ENCODE measurements at regions not wholly inside any gene's neighbourhood (a gene's known extent, or its start where the extent isn't known, plus 50 kb on each side); places are given as distances from the start of the nearest gene placed in this dataset.
A peak's percentile ranks its signal among the peaks of the same experiment; 100 is the strongest.

DNA sequence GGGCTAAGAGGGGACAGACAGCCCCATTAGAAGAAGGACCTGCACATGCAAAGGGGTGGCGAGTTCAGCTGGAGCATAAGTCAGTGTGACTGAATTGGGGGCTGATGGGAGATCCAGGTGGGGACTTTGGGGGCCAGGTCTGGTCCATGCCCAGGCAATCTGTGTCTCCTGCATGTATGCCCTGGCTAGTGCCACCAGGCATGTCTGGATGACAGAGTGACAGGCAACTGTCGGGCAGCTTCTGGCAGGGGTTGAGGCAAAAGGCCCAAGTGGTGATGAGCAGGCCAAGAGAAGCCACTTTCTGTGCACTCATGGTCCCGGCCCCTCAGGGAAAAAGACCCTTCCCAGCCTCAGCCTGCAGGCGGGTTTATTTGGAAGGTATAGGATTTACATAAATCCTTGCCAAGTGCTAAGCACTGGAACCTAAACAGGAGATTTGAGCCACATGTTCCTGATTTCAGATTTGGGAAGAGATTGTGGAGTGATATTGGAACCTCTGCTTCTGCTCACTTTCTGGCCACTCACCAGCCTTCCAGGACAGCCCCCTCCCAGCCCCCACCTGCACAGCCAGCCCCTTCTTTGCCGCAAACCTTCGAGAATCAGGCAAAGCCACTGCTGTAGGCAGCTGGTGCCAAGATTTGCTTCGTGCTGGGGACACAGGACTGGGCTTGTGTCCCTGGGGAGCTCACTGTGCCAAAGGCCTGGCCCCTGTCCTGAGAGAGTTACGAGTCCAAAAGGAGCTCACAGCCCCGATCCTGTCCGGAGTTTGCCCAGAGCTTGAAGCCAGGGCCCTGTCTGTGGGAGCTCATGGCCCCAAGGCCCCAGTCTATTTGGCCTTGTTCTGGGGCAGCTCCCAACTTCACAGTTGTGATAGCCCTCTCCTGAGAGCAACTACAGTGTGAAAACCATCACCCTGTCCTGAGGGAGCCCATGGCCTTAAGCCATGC lies 232.5 kb upstream of the RTL1 start:
- no peak for DNase-seq

DNA sequence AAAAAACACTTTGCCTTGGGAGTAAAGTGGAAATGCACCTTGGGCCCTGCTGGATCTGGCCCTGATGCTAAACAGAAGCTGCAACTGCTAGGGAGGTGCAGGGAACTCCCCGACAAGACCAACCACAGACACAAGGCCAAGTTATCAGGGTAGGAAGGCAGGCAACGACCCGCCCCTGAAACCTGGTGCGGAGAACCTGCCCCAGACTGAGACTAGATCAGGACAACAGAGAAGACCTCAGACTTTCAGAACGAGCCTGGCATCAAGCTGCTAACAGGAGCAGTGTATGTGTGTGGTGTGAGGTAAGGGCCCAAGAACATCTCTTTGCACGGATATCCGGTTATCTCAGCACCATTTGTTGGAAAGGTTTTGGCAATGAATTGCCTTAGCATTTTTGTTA lies 233.7 kb upstream of the RTL1 start:
- no peak for DNase-seq

DNA sequence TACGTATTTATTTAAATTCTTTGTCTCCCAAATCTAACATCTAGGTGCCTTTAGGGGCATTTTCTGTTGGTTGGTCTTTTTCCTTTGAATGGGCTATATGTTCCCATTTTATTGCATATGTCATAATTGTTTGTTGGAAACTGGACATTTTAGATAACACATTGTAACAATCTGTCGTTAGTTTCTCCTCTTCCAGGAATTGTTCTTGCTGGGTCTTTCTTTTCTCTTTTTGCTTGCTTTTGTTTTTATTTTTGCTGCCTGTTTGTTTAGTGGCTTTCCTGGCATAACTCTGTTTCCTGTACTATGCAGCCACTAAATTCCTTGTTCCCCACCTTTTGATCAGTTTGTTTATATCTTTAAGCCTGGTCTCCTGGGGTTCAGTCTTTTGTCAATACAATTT lies 244.3 kb upstream of the RTL1 start:
- DNase-seq: no peak

DNA sequence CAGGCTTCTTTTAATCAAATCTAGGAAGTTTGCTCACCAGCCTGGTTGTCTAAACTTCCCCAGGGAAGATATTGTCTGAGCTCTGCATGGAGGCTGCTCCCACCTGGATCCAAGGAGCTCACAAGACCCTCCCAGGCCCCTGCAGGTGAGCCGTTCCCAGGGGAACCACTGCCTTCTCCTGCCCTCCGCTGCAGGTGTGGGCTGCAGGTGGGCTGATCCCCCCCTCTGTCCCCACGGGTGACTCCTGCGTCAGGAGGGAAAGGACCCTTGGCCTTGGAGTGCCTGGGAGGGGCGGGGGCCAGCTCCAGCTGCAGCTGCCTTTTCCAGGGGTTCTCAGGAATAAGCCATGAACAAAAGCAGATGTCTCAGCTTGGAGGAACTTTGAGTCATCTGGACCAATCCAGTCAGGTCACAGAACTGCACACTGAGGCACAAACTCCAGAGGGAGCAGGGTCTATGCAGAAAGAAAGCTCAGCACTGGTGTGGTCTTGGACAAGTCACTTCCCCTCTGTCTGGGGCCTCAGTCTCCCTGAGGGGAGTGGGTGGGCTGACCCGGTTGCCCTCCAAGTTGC lies 246.6 kb upstream of the RTL1 start:
- peak; percentile 67 for DNase-seq

DNA sequence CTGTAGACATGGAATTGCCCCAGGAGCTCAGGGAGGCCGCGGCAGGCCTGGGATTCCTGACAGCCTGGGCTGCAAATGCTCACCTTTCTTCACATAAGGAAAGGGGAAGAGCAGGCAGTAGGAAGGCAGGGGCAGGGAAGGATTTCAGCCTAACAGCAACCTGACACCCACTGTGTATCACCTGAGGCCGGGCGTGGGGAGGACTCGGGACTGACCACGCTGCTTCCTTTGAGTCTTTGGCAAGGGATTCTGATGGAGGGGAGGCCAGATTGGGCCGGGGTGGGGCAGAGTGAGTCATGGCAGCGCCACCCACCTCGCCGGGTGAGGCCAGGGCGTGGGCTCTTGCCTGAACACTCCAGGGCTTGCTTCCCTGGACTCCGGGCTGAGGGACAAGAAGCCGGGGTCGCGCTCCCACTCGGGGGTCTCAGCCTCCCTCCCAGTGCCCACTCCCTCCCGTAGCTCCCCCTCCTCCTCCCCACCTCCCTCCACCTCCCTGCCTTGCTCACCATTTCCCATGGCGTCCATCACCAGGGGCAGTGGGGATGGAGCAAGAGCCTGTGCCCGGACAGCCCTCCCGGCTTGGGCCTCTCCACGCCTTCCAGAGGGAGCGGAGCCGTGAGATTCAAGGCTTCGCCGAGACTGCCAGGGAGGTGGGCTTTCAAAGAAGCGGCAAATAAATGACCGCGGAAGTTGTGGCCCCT lies 247.9 kb upstream of the RTL1 start:
- DNase-seq: no peak

DNA sequence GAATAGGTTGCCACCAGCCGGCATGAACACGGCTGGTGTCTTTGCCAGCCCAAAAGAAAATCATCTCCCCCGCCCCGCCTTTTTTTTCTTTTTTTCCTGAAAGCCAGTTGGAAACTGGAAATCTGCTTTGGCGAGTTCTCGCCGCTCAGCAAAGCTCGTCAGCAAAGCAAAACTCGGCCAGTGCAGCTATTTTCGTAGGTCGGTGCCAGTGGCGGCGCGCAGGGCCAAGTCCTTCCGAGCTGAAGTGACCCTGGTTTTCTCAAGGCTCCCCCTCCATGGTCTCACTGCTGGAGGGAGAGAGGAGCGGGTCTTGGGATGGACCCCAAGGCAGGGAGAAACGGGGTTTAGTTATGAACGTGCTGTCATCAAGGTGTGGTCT lies 248.4 kb upstream of the RTL1 start:
- no peak for DNase-seq

DNA sequence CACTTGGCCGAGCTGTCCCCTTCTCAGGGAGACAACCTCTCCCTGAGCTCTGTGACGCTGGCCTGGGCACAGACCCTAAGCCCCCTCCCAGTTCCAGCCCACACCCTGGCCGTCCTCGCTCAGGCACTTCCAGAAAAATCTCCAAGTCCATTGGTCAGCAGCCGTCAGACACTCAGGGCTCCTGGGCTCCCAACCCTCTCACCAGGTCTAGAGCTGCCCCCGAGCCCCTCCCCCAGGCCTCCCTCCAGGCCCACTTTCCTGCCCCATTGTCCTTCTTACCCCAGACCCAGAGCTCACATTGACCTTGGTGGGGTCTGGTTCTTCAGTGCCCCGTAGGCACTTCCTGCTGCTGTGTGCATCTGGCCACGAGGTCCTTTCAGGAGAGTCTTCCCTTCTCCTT lies 249.3 kb upstream of the RTL1 start:
- DNase-seq: no peak

DNA sequence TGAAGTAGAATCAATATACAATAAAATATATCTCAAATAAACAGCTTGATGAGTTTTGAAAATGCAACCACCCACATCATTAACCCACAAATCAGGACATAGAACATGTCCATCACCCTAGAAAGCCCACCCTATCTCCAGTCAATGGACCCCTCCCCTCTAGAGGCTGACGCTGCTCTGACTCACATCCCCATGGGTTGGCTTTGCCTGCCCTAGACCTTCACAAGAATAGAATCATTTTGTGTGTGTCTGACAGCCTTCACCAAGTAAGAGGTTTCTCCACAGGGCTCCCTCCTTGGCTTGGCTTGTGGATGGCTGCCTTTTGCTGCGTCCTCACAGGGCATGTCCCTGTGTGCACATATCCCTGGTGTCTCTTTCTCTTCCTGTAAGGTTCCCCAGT lies 250.2 kb upstream of the RTL1 start:
- DNase-seq: no peak

DNA sequence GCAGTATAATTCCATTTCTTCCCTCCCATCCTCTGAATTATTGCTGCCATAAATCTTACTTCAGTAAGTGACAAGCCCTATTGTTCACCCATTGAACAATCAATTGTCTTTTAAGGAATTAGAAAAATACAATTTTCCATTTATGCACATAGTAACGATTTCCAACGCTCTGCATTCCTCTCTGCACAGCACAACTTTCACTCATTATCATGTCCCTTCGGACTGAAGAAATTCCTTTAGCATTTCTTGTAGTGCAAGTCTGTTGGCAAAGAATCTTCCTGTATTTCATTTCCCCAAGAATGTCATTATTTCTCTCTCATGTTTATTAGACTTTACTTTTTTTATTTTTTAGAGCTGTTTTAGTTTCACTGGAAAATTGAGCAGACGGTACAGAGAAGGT lies 252.1 kb upstream of the RTL1 start:
- no peak for DNase-seq

DNA sequence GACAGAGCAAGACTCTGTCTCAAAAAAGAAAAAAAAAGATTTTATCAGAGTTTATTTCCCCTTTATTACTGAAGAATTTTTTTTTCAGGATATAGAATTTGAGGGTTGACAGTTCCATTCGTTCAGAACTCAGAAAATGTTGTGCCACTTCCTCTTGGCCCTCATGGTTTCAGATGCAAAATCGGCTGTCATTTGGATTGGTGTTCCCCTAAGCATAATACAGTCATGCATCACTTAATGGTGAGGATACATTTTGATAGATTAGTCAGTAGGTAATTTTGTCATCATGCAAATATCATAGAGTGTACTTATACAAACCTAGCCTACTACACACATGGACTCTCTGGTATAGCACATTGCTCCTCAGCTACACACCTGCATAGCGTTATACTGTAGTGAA lies 263.9 kb upstream of the RTL1 start:
- no peak for DNase-seq

DNA sequence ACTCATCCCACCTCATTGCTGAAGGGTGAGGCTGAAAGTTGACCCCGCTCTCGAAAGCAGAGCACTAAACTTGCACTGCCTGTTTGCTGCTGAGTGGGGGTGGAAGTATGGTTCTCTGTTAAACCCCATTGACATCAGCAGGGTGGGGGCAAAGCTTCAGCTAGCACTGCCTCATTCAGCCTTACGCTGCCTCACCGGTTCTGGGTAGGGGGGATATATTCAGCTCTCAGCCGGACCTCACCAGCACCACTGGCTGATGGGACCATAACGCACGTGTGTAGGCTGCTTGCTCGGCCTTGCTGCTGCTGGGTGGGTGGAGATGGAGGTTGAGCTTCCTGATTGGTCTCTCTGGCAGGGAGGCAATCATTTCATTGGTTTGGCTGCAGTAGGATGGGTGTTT lies 265.7 kb upstream of the RTL1 start:
- no peak for DNase-seq

DNA sequence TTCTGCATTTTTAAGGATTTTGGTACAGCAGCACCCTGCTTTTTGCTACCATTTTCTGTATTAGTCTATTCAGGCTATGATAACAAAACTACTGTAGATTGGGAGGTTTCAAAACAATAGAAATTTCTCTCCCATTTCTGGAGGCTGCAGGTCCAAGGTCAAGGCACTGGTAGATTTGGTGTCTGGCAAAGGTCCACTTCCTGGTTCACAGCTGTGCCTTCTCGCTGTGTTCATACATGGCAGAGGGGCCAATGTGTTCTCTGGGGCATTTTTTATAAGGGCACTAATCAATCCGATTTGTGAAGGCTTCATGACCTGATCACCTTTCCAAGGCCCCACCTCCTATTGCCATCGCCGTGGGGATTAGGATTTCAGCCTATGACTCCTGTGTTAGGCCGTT lies 268.1 kb upstream of the RTL1 start:
- DNase-seq: no peak

DNA sequence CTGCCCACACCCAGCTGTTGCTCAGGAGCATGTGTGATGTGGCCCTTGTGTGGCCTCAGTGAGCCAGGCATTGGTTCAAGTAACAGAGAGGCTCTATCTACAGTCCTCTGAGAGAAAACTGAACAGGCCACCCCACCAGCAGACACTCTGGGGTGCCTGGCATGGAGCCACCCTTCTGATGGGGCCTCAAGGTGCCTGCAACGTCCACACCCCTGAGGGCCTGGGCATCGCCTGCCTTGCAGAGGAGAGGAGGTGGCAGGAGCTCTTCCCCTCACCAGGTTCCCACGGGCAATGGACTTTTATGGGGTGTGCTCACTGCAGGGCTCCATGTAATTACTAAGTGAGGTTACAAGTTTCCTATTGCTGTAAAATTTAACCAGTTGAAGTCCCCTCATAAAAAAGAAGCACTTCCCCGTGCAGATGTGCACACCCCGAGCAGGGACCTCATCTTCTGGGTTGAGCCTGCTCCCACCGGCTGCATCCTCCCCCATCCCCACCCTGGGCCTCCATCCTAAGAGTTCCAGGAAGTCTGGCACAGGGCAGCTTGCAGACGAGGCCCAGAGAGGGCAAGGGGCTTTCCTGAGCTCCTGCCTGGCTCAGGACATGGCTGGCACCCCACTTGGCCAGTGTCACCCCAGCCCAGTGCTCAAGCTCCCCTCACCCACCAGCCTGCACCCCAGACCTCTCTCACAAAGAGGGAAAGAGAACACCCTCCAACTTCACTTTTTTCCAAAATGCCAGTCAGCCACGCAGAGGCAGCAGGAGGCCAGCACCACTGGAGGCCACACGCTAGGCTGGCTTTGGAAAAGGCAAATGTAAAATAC lies 270.4 kb upstream of the RTL1 start:
- DNase-seq: no peak

DNA sequence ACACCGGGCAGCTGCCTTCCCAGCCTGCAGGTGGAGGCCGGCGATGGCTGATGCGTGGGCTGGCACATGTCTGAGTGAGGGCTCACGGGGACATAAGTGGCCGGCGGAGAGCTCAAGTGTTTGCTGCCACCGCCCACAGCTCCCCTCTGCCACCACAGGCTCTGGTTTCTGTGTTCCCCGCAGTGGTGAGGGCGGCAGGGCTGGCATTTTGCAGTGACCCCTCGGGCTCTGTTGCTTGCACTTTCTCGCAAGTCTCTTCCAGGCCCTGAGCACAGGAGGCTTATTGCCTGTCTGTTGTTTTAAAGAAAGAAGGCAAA lies 271.0 kb upstream of the RTL1 start:
- no peak for DNase-seq

DNA sequence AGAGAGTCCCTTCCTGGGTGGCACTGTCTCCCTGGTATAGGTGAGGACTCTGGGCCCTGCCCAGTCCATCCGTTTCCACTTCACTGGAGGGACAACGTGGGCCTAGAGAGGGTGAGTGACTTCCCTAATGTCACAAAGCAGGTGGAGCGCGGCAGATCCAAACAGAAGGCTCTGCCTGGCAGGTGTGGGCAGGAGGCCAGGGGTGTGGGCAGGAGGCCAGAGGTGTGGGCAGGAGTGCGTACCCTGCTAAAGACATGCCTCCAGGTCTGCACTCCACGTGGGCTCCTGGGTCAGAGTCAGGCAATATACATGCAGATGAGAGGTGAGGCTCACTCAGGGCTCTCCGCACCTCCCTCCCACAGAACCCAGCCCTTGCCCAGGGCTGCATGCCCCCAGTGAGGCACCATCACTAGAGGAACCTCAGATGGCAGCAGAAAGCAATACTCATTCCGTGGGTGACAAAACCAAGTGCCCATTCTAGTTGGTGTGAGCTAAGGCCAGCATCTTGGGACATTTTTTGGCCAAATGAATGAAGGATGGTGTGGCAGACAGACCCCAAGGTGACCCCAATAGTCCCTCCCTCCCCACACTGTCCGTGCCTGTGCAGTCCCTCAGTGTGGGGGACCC lies 271.6 kb upstream of the RTL1 start:
- DNase-seq: no peak

DNA sequence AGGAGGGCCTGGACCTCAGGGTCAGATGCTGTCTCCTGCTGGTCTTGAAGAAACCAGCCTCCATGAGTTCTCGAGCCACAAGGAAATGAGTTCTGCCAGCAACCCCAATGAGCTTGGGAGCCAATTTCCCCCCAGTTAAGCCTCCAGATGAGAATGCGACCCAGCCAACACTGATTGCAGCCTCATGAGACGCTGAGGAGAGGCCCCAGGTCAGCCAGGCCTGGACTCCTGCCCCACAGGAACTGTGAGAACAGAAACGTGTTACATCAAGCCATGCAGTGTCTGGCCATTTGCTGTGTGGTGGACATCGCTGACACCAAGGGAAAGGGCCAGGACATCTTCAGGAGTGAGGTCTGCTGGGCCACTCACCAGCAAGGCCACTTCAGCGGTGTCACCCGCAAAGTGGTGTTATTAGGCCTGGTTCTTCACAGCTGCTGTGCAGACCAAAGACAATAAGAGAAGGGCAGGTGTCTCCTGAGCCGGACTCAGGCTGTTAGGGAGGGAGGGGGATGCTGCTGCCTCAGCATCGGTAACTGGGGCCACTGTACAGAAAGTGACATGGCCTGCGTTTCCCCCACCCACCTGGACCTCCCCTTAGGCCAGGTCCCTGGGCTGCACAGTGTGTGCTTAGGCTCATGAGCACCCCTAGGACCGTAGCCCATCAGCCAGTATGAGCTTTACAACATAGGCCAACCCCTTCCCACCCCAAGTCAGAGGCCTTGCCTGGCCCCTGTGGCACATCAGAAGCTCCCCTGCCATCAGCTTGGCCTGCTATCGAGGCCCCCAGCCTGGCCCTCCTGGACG lies 272.4 kb upstream of the RTL1 start:
- no peak for DNase-seq

DNA sequence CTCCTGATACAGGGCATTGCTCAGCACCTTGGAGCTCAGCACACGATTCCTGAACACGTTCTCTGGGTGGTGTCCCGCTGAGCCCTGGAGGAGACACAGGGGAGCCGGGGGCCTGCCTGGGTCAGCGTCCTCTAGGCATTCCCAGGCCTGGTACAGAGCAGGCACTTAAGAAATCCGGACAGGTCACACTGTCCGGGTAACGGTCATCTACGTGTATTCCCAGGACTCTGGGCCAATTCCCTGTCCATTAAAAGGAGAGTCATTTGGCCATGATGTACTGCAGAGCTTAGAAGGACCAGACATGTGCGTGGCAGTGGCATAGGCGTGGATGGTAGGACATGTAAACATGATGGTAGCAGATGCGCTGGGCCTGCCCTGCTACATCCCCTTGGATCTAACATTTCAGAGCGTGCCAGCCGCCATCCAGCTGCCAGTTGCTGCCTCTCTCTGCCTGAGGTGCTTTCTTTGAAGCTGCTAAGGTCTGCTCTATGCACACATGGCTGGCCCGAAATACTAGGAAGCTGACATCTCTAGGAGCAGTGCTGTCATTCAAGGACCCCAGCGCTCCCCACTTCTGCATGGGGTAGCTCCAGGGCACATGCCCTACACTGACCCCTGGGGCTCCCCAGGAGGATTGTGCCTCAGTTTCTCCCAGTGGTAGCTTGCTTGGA lies 273.1 kb upstream of the RTL1 start:
- peak; percentile 54 for DNase-seq

DNA sequence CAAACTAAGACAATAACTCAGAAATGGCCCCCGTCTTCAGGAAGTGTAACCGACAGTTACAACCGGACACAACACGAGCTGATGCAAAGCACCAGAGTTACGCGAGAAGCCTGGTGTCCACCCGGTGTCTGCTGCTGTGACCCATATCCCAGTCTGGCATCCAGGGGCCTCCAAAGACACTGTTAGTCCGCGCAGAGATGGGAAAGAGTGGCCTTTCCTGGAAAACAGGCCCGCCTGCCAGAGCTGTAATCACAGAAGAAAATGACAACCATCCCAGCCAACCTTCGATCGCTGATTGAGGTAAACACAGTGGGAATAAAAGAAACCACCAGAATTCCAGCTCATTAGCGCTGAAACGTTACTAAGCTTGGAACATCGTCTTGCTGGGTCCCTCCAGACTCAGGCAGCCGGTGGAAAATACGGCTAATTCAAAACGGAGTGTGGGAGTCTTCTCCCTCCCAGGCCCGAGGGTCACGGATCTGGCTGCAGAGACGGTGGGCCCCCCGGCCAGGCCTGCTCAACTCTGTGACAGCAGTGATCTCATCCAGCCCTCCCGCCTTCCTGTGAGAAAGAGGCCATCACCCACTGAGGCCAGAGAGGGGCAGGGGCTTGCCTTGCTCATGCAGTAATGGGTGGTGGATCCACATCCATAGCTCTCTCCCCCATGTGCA lies 273.9 kb upstream of the RTL1 start:
- DNase-seq: peak; percentile 90

DNA sequence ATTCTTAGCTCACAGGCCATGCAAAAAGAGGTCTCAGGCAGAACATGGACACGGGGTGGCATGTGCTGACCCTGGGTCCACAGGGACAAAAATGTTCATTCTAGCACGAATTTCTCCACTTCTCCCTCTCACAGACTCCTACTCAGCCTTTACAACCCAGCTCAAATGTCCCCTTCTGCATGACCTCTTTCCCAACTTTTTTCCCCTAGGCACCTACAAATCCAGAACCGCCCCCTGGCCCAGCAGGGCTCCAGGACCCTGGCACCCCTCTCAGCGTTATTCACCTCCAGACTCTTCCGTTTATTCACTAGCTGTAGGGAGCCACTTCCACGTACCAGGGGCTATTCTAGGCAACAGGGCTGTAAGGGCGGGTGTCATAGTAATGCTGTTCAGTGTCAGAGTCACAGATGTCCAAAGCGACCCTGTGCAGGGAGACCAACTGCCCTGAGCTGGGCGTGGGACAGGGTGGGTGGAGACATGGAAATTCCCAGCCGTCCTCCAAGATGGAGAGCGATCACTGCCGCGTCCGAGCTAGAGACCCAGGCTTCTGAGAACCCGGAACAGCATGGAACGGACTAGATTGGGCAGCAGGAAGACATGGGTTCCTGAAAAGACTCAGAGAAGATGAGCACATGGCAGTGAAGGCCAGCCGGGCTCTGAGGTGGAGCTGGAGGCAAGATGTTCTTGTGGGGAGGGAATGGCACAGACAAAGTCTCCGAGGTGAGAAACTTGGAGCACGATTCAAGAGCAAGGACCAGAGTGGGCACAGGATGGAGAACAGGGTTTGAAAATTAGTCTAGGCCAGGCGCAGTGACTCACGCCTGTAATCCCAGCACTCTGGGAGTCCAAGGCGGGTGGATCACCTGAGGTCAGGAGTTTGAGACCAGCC lies 274.9 kb upstream of the RTL1 start:
- no peak for DNase-seq

All from tongue (tissue), 1 donor.